ENCODE measurements at regions not wholly inside any gene's neighbourhood (a gene's known extent, or its start where the extent isn't known, plus 50 kb on each side); places are given as distances from the start of the nearest gene placed in this dataset.

- TF ChIP-seq, protein P1, sequence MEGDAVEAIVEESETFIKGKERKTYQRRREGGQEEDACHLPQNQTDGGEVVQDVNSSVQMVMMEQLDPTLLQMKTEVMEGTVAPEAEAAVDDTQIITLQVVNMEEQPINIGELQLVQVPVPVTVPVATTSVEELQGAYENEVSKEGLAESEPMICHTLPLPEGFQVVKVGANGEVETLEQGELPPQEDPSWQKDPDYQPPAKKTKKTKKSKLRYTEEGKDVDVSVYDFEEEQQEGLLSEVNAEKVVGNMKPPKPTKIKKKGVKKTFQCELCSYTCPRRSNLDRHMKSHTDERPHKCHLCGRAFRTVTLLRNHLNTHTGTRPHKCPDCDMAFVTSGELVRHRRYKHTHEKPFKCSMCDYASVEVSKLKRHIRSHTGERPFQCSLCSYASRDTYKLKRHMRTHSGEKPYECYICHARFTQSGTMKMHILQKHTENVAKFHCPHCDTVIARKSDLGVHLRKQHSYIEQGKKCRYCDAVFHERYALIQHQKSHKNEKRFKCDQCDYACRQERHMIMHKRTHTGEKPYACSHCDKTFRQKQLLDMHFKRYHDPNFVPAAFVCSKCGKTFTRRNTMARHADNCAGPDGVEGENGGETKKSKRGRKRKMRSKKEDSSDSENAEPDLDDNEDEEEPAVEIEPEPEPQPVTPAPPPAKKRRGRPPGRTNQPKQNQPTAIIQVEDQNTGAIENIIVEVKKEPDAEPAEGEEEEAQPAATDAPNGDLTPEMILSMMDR (IDR thresholded peaks at IDR 0.05; ENCODE audit: insufficient read depth, low read length, missing control alignments), result no peak
- ChIA-PET POLR2A (no interaction called here), CTCF (no interaction called here)
- DNase-seq (ENCODE audit: low read depth, low spot score), result no peak
- H3K4me3 ChIP-seq (ENCODE audit: low read depth, low read length), result no peak overlapping the region
These were observed 105.6 kb upstream of the TGFBR2 start for GRCh38 chr3:30500666-30501399.

- H3K4me3 ChIP-seq (ENCODE audit: low read depth, low read length), result no peak overlapping the region
- TF ChIP-seq, protein P1 (IDR thresholded peaks at IDR 0.05; ENCODE audit: insufficient read depth, low read length, missing control alignments), result no peak
- POLR2A ChIA-PET, result no interaction called here
- DNase-seq (ENCODE audit: low read depth, low spot score), result no peak
- CTCF ChIA-PET, result no interaction called here
These were observed 104.9 kb upstream of the TGFBR2 start for GRCh38 chr3:30501526-30501925.

DNA sequence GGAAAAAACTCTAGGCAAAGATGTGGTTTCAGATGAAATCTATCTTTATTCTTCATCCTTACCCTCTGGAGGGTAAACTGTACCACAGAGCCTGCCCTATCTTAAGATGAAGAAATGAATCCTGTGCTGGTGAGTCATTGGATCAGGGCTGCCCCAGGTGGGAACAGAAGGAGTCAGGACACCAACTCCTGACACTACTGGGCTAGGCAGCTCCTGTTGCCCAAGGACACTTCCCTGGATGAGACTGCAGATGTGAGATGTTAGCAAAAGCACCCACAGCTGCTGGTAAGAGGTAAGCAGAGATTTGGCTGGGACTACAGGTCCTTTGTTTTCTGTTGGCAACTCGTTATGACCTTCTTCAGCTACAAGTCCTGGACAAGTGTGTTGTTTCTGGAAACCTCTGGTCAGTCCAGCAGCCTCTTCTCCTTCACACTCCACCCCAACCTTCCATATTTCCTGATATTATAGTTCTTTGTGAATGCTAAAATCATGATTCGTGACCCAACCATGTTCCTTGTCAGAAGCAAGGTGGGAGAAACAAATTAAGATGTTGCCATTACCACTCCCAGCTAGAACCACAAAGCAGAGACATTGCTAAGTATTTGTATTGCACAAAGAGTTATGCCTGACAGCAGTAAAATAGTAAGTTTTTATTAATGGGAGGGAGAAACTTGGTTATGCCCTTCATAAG, 104.2 kb upstream of the TGFBR2 start:
- no peak overlapping the region for H3K4me3 ChIP-seq (ENCODE audit: low read depth, low read length)
- no peak for DNase-seq (ENCODE audit: low read depth, low spot score)
- ChIA-PET POLR2A (interaction anchor here (1.1 kb wide), 1 partner anchor 175 kb away, joined by 4 read pairs; no protein-coding TSS in a partner anchor), CTCF (no interaction called here)
- TF ChIP-seq, protein P1 (IDR thresholded peaks at IDR 0.05; ENCODE audit: insufficient read depth, low read length, missing control alignments), result no peak

GRCh38 chr3:30502742-30503073, 103.7 kb upstream of the TGFBR2 start:
- POLR2A ChIA-PET, result interaction anchor here (1.1 kb wide), 1 partner anchor 174 kb away, joined by 4 read pairs; no protein-coding TSS in a partner anchor
- DNase-seq (ENCODE audit: low read depth, low spot score), result no peak
- H3K4me3 ChIP-seq (ENCODE audit: low read depth, low read length), result no peak overlapping the region
- TF ChIP-seq, protein P1 (IDR thresholded peaks at IDR 0.05; ENCODE audit: insufficient read depth, low read length, missing control alignments), result no peak
- CTCF ChIA-PET, result no interaction called here

- H3K4me3 ChIP-seq (ENCODE audit: low read depth, low read length), result no peak overlapping the region
- ChIA-PET CTCF (interaction anchor here (0.7 to 1.8 kb wide), 2 partner anchors 60 to 190 kb away, joined by 3 to 6 read pairs; no protein-coding TSS in a partner anchor), POLR2A (interaction anchor here (1.1 kb wide), 1 partner anchor 174 kb away, joined by 4 read pairs; no protein-coding TSS in a partner anchor)
- TF ChIP-seq, protein P1 (IDR thresholded peaks at IDR 0.05; ENCODE audit: insufficient read depth, low read length, missing control alignments), result no peak
- no peak for DNase-seq (ENCODE audit: low read depth, low spot score)
These were observed 103.0 kb upstream of the TGFBR2 start for GRCh38 chr3:30503446-30503845.

DNA sequence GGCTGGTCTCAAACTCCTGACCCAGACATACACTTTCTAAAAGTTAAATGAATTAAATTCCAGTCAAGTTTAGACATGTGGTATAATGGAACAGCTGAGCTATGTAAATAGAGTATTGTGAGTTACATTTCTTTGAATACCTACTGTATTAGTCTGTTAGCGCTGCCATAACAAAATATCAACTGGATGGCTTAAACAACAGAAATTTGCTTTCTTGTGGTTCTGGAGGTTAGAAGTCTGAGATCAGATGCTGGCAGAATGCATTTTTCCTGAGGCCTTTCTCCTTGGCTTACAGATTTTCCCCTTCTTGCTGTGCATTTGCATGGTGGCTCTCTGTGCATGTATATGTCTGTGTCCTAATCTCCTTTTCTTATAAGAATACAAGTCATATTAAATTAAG, 101.5 kb upstream of the TGFBR2 start:
- ChIA-PET POLR2A (no interaction called here), CTCF (interaction anchor here (0.5 to 1.8 kb wide), 2 partner anchors 188 to 388 kb away, joined by 3 to 6 read pairs; no protein-coding TSS in a partner anchor)
- DNase-seq (ENCODE audit: low read depth, low spot score), result no peak
- TF ChIP-seq, protein P1 (IDR thresholded peaks at IDR 0.05; ENCODE audit: insufficient read depth, low read length, missing control alignments), result no peak
- no peak overlapping the region for H3K4me3 ChIP-seq (ENCODE audit: low read depth, low read length)
